Skeletal muscle satellite cell (primary cell): ENCODE measurements at regions not wholly inside any gene's neighbourhood (a gene's known extent, or its start where the extent isn't known, plus 50 kb on each side); places are given as distances from the start of the nearest gene placed in this dataset.

Source experiments
- H3K27me3 ChIP-seq: 2 replicates; pipeline ENCODE4 v1.7.0; 2013; ENCODE audit warnings: low read length; ENCODE audit not compliant: control insufficient read depth, insufficient read depth
- H3K36me3 ChIP-seq: 2 replicates; pipeline ENCODE4 v1.7.0; 2013; ENCODE audit warnings: mild to moderate bottlenecking, control low read depth, low read length; ENCODE audit not compliant: insufficient read depth
- H3K4me1 ChIP-seq: 2 replicates; pipeline ENCODE4 v1.7.0; 2013; ENCODE audit warnings: low read length; ENCODE audit not compliant: control insufficient read depth, insufficient read depth
- H3K4me2 ChIP-seq: 2 replicates; pipeline ENCODE4 v1.7.0; 2013; ENCODE audit warnings: mild to moderate bottlenecking, low read length
- H3K4me3 ChIP-seq: 2 replicates; pipeline ENCODE4 v1.7.0; 2013; ENCODE audit warnings: low read length
- H3K9ac ChIP-seq: 2 replicates; pipeline ENCODE4 v1.7.0; 2013; ENCODE audit warnings: mild to moderate bottlenecking, low read depth, low read length, moderate library complexity
- H3K9me3 ChIP-seq: replicated peaks from 2 replicates; pipeline ENCODE4 v1.7.0; 2013; ENCODE audit warnings: mild to moderate bottlenecking, control low read depth, low read length

GRCh38 chr12:18151036-18151435 lies 61.0 kb upstream of the RERGL start:
- Histone ChIP-seq H3K4me1 (peaks cover 3% of the 10 kb centered on the region), H3K36me3 (no peaks in the 10 kb centered on the region), H3K27me3 (no peaks in the 10 kb centered on the region), H3K4me2 (no peak overlapping the region), H3K4me3 (no peak overlapping the region), H3K9me3 (no peaks in the 10 kb centered on the region), H3K9ac (no peak overlapping the region)

GRCh38 chr12:18148961-18149360 lies 59.0 kb upstream of the RERGL start:
- no peaks in the 10 kb centered on the region for H3K9me3 ChIP-seq
- H3K9ac ChIP-seq = no peak overlapping the region
- H3K4me2 ChIP-seq = no peak overlapping the region
- H3K4me1 ChIP-seq = peaks cover 7% of the 10 kb centered on the region
- no peak overlapping the region for H3K4me3 ChIP-seq
- no peaks in the 10 kb centered on the region for H3K36me3 ChIP-seq
- H3K27me3 ChIP-seq = no peaks in the 10 kb centered on the region

GRCh38 chr12:18146363-18146762 lies 56.4 kb upstream of the RERGL start:
- Histone ChIP-seq H3K9me3 (no peaks in the 10 kb centered on the region), H3K36me3 (no peaks in the 10 kb centered on the region), H3K4me2 (no peak overlapping the region), H3K4me3 (no peak overlapping the region), H3K4me1 (peaks cover 12% of the 10 kb centered on the region), H3K9ac (no peak overlapping the region), H3K27me3 (no peaks in the 10 kb centered on the region)

- Histone ChIP-seq H3K4me1 (peaks cover 17% of the 10 kb centered on the region), H3K4me3 (no peak overlapping the region), H3K27me3 (no peaks in the 10 kb centered on the region), H3K4me2 (no peak overlapping the region), H3K9ac (no peak overlapping the region), H3K9me3 (no peaks in the 10 kb centered on the region), H3K36me3 (no peaks in the 10 kb centered on the region)
These were observed 55.9 kb upstream of the RERGL start for GRCh38 chr12:18145924-18146323.

GRCh38 chr12:18141048-18141982 lies 51.3 kb upstream of the RERGL start:
- Histone ChIP-seq H3K4me1 (peaks cover 24% of the 10 kb centered on the region), H3K36me3 (no peaks in the 10 kb centered on the region), H3K9me3 (no peaks in the 10 kb centered on the region), H3K27me3 (no peaks in the 10 kb centered on the region), H3K4me3 (no peak overlapping the region), H3K4me2 (peak overlapping the region; percentile 1), H3K9ac (no peak overlapping the region)

- Histone ChIP-seq H3K27me3 (no peaks in the 10 kb centered on the region), H3K9ac (no peak overlapping the region), H3K36me3 (no peaks in the 10 kb centered on the region), H3K4me2 (no peak overlapping the region), H3K4me3 (no peak overlapping the region), H3K4me1 (peaks cover 18% of the 10 kb centered on the region), H3K9me3 (no peaks in the 10 kb centered on the region)
These were observed 50.1 kb upstream of the RERGL start for GRCh38 chr12:18139989-18140596.
